Calu3 (cell line): ENCODE measurements at regions not wholly inside any gene's neighbourhood (a gene's known extent, or its start where the extent isn't known, plus 50 kb on each side); places are given as distances from the start of the nearest gene placed in this dataset.

ENCODE experiments used
- BruUV-seq: library from RNA; stranded (reverse); fragments of 400-500 nt; replicated peaks from 2 replicates; lab custom pipeline; 2021; lab: Mats Ljungman, UMichigan
- CTCF ChIA-PET: fragments of 300-600 bp; sonication (Branson Sonifier 250); formaldehyde crosslinking; loops from one replicate; lab custom pipeline; 2022; ENCODE audit warnings: antibody characterized with exemption; lab: Charles Lee
- DNase-seq: peaks from one replicate; pipeline ENCODE4 v3.0.0; 2022
- H3K27ac Mint-ChIP-seq: one replicate; pipeline ENCODE4 v1.8.0; 2022; ENCODE audit warnings: mixed read lengths; ENCODE audit not compliant: unreplicated experiment
- H3K27me3 Mint-ChIP-seq: one replicate; pipeline ENCODE4 v1.8.0; 2022; ENCODE audit warnings: mixed read lengths; ENCODE audit not compliant: unreplicated experiment
- H3K36me3 Mint-ChIP-seq: one replicate; pipeline ENCODE4 v1.8.0; 2022; ENCODE audit warnings: mild to moderate bottlenecking, moderate library complexity, mixed read lengths; ENCODE audit not compliant: insufficient read depth, unreplicated experiment
- H3K4me1 Mint-ChIP-seq: one replicate; pipeline ENCODE4 v1.8.0; 2022; ENCODE audit warnings: mild to moderate bottlenecking, low read depth, mixed read lengths; ENCODE audit not compliant: unreplicated experiment
- H3K4me3 Mint-ChIP-seq: one replicate; pipeline ENCODE4 v1.8.0; 2022; ENCODE audit warnings: mild to moderate bottlenecking, low read depth, moderate library complexity, mixed read lengths; ENCODE audit not compliant: unreplicated experiment
- H3K9me3 Mint-ChIP-seq: one replicate; pipeline ENCODE4 v1.8.0; 2022; ENCODE audit warnings: low read depth, mixed read lengths; ENCODE audit not compliant: unreplicated experiment
- intact Hi-C: fragments of 100-400 bp; cut with micrococcal nuclease; formaldehyde crosslinking; loops from one replicate; pipeline ENCODE4 v1.10.0; 2022; ENCODE audit not compliant: unreplicated experiment
- TF ChIP-seq, protein P1 (sequence below): fragments of 200-600 bp; IDR thresholded peaks from one replicate; pipeline ENCODE4 v1.8.0; 2022; ENCODE audit warnings: antibody characterized with exemption; ENCODE audit not compliant: unreplicated experiment

GRCh38 chr6:85107701-85108100, 342.2 kb upstream of the NT5E start:
- DNase-seq, result no peak
- Mint-ChIP-seq H3K9me3 (no peaks in the 10 kb centered on the region), H3K27ac (no peak overlapping the region), H3K4me3 (no peak overlapping the region), H3K27me3 (no peaks in the 10 kb centered on the region), H3K36me3 (no peaks in the 10 kb centered on the region), H3K4me1 (peaks cover 9% of the 10 kb centered on the region)
- CTCF ChIA-PET, result no interaction called here
- no TSS peak for BruUV-seq
- intact Hi-C loops, result no loop called here
- TF ChIP-seq, protein P1, sequence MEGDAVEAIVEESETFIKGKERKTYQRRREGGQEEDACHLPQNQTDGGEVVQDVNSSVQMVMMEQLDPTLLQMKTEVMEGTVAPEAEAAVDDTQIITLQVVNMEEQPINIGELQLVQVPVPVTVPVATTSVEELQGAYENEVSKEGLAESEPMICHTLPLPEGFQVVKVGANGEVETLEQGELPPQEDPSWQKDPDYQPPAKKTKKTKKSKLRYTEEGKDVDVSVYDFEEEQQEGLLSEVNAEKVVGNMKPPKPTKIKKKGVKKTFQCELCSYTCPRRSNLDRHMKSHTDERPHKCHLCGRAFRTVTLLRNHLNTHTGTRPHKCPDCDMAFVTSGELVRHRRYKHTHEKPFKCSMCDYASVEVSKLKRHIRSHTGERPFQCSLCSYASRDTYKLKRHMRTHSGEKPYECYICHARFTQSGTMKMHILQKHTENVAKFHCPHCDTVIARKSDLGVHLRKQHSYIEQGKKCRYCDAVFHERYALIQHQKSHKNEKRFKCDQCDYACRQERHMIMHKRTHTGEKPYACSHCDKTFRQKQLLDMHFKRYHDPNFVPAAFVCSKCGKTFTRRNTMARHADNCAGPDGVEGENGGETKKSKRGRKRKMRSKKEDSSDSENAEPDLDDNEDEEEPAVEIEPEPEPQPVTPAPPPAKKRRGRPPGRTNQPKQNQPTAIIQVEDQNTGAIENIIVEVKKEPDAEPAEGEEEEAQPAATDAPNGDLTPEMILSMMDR, result no peak

GRCh38 chr6:85096976-85097375, 332.6 kb upstream of the TBX18 start:
- no peaks in the 10 kb centered on the region for H3K27me3 Mint-ChIP-seq
- BruUV-seq, result no TSS peak
- no peak for DNase-seq
- TF ChIP-seq, protein P1, result no peak
- no peaks in the 10 kb centered on the region for H3K4me1 Mint-ChIP-seq
- intact Hi-C loops, result no loop called here
- CTCF ChIA-PET, result no interaction called here
- no peaks in the 10 kb centered on the region for H3K36me3 Mint-ChIP-seq
- no peak overlapping the region for H3K27ac Mint-ChIP-seq
- H3K9me3 Mint-ChIP-seq, result no peaks in the 10 kb centered on the region
- no peak overlapping the region for H3K4me3 Mint-ChIP-seq

DNA sequence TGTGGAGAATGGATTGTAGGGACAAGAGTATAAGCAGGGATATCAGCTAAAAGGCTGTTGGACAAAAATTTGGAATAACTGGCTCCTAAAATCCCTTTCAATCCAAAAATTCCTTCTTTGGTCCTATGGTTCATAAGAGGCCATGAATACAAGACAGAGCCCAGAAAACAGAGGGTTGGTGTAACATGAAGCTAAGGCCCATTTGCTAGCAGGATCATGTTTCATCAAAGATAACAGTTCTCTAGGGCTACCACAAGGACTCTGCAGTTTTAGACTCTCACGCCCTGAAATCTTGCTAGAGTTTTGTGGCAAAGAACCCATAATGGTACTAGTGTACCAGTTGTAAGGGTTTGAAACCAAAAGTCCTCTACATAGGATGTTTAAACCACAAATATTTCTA, 327.8 kb upstream of the TBX18 start:
- H3K27ac Mint-ChIP-seq, result no peak overlapping the region
- no peaks in the 10 kb centered on the region for H3K36me3 Mint-ChIP-seq
- TF ChIP-seq, protein P1, result no peak
- no peaks in the 10 kb centered on the region for H3K4me1 Mint-ChIP-seq
- no peak for DNase-seq
- intact Hi-C loops, result no loop called here
- H3K27me3 Mint-ChIP-seq, result no peaks in the 10 kb centered on the region
- H3K4me3 Mint-ChIP-seq, result no peak overlapping the region
- H3K9me3 Mint-ChIP-seq, result no peaks in the 10 kb centered on the region
- CTCF ChIA-PET, result no interaction called here
- BruUV-seq, result no TSS peak

GRCh38 chr6:85089255-85089654, 324.9 kb upstream of the TBX18 start:
- TF ChIP-seq, protein P1, result no peak
- Mint-ChIP-seq H3K4me1 (no peaks in the 10 kb centered on the region), H3K9me3 (peaks cover 3% of the 10 kb centered on the region), H3K4me3 (no peak overlapping the region), H3K36me3 (no peaks in the 10 kb centered on the region), H3K27me3 (no peaks in the 10 kb centered on the region), H3K27ac (no peak overlapping the region)
- no peak for DNase-seq
- intact Hi-C loops, result no loop called here
- CTCF ChIA-PET, result no interaction called here
- BruUV-seq, result no TSS peak
